ENCODE measurements at regions not wholly inside any gene's neighbourhood (a gene's known extent, or its start where the extent isn't known, plus 50 kb on each side); places are given as distances from the start of the nearest gene placed in this dataset.

DNA sequence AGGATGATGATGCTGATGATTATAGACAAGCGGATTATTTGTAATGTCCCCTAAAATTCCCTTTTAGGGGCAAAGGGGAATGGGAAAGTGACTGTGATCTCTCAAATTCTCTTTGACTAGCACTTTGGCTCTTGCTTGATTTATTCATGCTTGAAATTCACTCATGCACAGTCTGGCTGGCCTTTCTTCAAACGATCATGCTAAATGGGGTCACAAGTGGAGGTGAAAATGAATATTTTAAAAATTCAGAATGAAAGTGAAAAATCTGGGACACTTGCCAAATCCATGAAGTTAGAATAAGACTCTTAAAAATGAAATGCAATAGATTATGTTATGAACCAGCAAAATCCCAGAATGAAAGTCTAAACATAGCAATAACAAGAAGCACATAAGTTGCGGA is 173.4 kb upstream of the RAI2 start:
- no peak for TF ChIP-seq CTCF (IDR thresholded peaks at IDR 0.05)
- TF ChIP-seq POLR2A (IDR thresholded peaks at IDR 0.05): no peak

Measured in adrenal gland (tissue), 5 donors.